Parathyroid adenoma (tissue), 2 donors: ENCODE measurements at regions not wholly inside any gene's neighbourhood (a gene's known extent, or its start where the extent isn't known, plus 50 kb on each side); places are given as distances from the start of the nearest gene placed in this dataset.

Experiments
- H2AFZ ChIP-seq: fragments of 300-600 bp; sonication (generic); one replicate; pipeline ENCODE4 v1.7.0; 2017; ENCODE audit warnings: antibody characterized with exemption, mild to moderate bottlenecking
- H3K27ac ChIP-seq: fragments of 300-600 bp; sonication (generic); one replicate; pipeline ENCODE4 v1.7.0; 2017
- H3K27me3 ChIP-seq: fragments of 300-600 bp; sonication (generic); one replicate; pipeline ENCODE4 v1.7.0; 2017; ENCODE audit warnings: low read length; ENCODE audit not compliant: control insufficient read depth, insufficient read depth
- H3K36me3 ChIP-seq: fragments of 300-600 bp; sonication (generic); one replicate; pipeline ENCODE4 v1.7.0; 2017; ENCODE audit warnings: low read length; ENCODE audit not compliant: control insufficient read depth, insufficient read depth
- H3K4me1 ChIP-seq: fragments of 300-600 bp; sonication (generic); one replicate; pipeline ENCODE4 v1.7.0; 2017; ENCODE audit warnings: control low read depth
- H3K4me2 ChIP-seq: fragments of 300-600 bp; sonication (generic); one replicate; pipeline ENCODE4 v1.7.0; 2017; ENCODE audit warnings: low read length
- H3K4me3 ChIP-seq: fragments of 300-600 bp; sonication (generic); one replicate; pipeline ENCODE4 v1.7.0; 2017; ENCODE audit warnings: low read depth, low read length
- H3K79me2 ChIP-seq: fragments of 300-600 bp; sonication (generic); one replicate; pipeline ENCODE4 v1.7.0; 2017; ENCODE audit warnings: control low read depth
- H3K9ac ChIP-seq: fragments of 300-600 bp; sonication (generic); one replicate; pipeline ENCODE4 v1.7.0; 2017; ENCODE audit warnings: mild to moderate bottlenecking
- H3K9me3 ChIP-seq: fragments of 300-600 bp; sonication (generic); one replicate; pipeline ENCODE4 v1.7.0; 2017; ENCODE audit warnings: low read length; ENCODE audit not compliant: control insufficient read depth
- CTCF ChIP-seq: fragments of 300-600 bp; sonication (generic); IDR thresholded peaks from one replicate; pipeline ENCODE4 v1.7.0; 2017; ENCODE audit warnings: antibody characterized with exemption, mild to moderate bottlenecking
- donor health status: primary hyperparathyroidism.

- TF ChIP-seq CTCF: no peak
- Histone ChIP-seq H3K4me2 (no peak overlapping the region), H3K79me2 (no peaks in the 10 kb centered on the region), H3K9me3 (no peaks in the 10 kb centered on the region), H3K4me3 (no peak overlapping the region), H3K27me3 (no peaks in the 10 kb centered on the region), H3K9ac (no peak overlapping the region), H3K4me1 (peaks cover 4% of the 10 kb centered on the region), H3K27ac (no peak overlapping the region), H3K36me3 (no peaks in the 10 kb centered on the region), H2AFZ (no peak overlapping the region)
Observed at GRCh38 chr21:39093526-39093925, 89.7 kb downstream of the PSMG1 start.

GRCh38 chr21:39088831-39089380 lies 94.3 kb downstream of the PSMG1 start:
- Histone ChIP-seq H3K27me3 (no peaks in the 10 kb centered on the region), H3K9ac (no peak overlapping the region), H3K79me2 (no peaks in the 10 kb centered on the region), H3K4me1 (no peaks in the 10 kb centered on the region), H3K4me3 (no peak overlapping the region), H3K4me2 (no peak overlapping the region), H3K36me3 (no peaks in the 10 kb centered on the region), H2AFZ (no peak overlapping the region), H3K9me3 (no peaks in the 10 kb centered on the region), H3K27ac (no peak overlapping the region)
- TF ChIP-seq CTCF: no peak

GRCh38 chr21:39088031-39088370 lies 95.2 kb downstream of the PSMG1 start:
- no peak overlapping the region for H3K4me3 ChIP-seq
- H3K9me3 ChIP-seq: no peaks in the 10 kb centered on the region
- H3K4me1 ChIP-seq: no peaks in the 10 kb centered on the region
- H2AFZ ChIP-seq: no peak overlapping the region
- no peaks in the 10 kb centered on the region for H3K79me2 ChIP-seq
- H3K36me3 ChIP-seq: no peaks in the 10 kb centered on the region
- H3K9ac ChIP-seq: no peak overlapping the region
- H3K4me2 ChIP-seq: no peak overlapping the region
- H3K27me3 ChIP-seq: no peaks in the 10 kb centered on the region
- no peak for TF ChIP-seq CTCF
- no peak overlapping the region for H3K27ac ChIP-seq

GRCh38 chr21:39087238-39088030 lies 95.8 kb downstream of the PSMG1 start:
- TF ChIP-seq CTCF: no peak
- Histone ChIP-seq H3K79me2 (no peaks in the 10 kb centered on the region), H3K4me1 (no peaks in the 10 kb centered on the region), H3K4me2 (no peak overlapping the region), H3K4me3 (no peak overlapping the region), H3K27me3 (no peaks in the 10 kb centered on the region), H3K9ac (no peak overlapping the region), H3K27ac (no peak overlapping the region), H3K36me3 (no peaks in the 10 kb centered on the region), H2AFZ (no peak overlapping the region), H3K9me3 (no peaks in the 10 kb centered on the region)

GRCh38 chr21:39086547-39086946 lies 96.7 kb downstream of the PSMG1 start:
- Histone ChIP-seq H3K4me2 (no peak overlapping the region), H3K4me1 (peaks cover 3% of the 10 kb centered on the region)

More at GRCh38 chr21:39086547-39086946, 96.7 kb downstream of the PSMG1 start:
- no peak overlapping the region for H2AFZ ChIP-seq
- H3K27ac ChIP-seq: no peak overlapping the region
- TF ChIP-seq CTCF: no peak
- H3K9ac ChIP-seq: no peak overlapping the region
- H3K27me3 ChIP-seq: no peaks in the 10 kb centered on the region
- H3K9me3 ChIP-seq: no peaks in the 10 kb centered on the region
- no peaks in the 10 kb centered on the region for H3K36me3 ChIP-seq
- no peak overlapping the region for H3K4me3 ChIP-seq
- H3K79me2 ChIP-seq: no peaks in the 10 kb centered on the region
